HG03066 (cell line): ENCODE measurements at regions not wholly inside any gene's neighbourhood (a gene's known extent, or its start where the extent isn't known, plus 50 kb on each side); places are given as distances from the start of the nearest gene placed in this dataset.

Experiments
- ATAC-seq: cut with Tn5 transposase; IDR thresholded peaks from one replicate; pipeline ENCODE4 v1.9.1; 2021; ENCODE audit warnings: low read depth; ENCODE audit not compliant: unreplicated experiment

GRCh38 chr14:41409806-41410205 lies 196.9 kb upstream of the LRFN5 start:
- ATAC-seq: no peak

GRCh38 chr14:41404126-41404525 lies 202.6 kb upstream of the LRFN5 start:
- no peak for ATAC-seq

DNA sequence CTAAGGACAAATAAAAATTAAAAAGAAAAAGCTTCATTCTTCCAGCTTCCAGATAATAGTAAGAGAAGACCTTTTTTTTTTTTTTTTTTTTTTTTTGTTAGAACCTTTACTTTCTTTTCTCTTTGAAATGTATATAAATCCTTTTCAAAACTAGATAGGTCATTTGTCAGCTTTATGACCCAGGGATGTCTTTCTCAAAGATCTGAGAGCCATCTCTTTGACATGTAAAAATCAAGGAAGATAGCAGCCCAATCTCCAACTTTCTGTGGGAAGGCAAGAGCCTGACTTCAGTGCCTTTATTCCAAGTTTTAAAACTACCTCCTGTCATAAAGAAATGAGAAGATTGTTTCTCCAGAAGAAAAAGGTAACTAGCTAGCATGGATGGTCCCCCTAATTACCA lies 203.3 kb upstream of the LRFN5 start:
- ATAC-seq: no peak

- ATAC-seq: no peak
Measured at GRCh38 chr14:41397926-41398325, 208.8 kb upstream of the LRFN5 start.

DNA sequence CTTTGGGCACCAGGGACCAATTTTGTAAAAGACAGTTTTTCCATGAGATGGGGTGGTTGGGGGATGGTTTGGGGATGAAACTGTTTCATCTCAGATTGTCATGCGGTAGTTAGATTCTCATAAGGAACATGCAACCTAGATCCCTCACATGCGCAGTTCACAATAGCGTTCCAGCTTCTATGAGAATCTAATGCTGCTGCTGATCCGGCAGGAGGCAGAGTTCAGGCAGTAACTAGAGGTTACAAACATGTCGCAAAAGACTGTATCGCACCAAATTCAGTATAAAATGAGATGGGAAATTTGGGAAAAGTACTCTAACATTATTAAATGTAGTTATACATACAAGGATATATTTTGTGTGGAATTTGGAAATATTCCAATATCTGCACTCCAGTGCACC lies 213.2 kb upstream of the LRFN5 start:
- no peak for ATAC-seq

GRCh38 chr14:41392226-41392625 lies 214.4 kb upstream of the LRFN5 start:
- ATAC-seq: no peak

- no peak for ATAC-seq
Measured at GRCh38 chr14:41389355-41389754, 217.3 kb upstream of the LRFN5 start.

DNA sequence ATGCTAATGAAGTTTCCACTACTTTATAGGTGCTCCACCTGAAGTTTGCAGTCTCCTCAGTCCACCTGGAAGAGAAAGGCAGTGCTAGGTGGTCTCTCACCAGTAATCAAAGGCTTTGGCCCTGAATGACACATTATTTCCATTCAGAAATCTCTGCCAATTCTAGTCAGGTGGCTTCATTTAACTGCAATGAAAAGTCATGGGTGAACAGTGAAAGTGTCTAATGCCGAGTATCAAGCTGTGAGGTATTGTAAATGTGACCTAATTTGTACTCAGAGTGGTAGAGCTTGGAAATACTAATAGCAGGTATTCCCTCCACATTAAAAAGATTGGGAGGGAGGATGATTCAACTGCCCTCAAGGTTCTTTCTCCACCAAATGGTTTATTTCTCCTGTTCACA lies 220.9 kb upstream of the LRFN5 start:
- no peak for ATAC-seq

DNA sequence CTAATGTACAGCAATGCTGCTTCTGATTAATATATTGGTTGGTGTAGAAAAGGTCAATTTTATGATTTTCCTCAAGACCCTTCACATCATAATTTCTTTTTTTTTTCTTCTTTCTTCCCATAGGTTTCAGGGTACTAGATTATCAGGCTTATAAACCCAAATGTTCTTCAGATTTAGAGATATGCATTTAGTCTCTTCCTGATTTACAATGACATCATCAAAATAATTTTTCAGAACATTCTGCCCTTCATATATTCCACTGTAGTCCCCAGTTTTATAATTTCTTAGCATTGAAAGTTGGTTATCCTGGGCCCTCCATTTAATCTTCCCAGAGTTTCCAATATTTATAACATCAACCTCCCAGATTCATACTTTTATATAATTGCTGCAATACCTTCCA lies 226.7 kb upstream of the LRFN5 start:
- ATAC-seq: no peak

DNA sequence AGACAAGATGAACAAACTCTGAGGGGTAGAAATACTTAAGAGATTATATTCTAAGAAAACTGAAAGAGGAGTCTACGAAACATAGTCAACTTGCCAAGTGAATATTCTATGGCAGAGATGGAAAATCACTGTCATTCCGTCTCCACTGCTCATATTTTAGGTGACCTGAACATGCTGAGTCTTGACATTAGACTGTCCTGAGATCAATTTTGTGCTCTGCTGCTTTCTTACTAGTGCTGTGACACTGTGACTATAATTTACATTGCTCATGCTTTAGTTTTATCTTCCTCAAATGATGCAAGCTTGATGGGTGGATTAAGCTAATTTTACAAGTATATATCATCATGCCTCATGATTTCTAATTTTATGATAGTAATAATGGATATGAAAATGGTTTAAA lies 228.2 kb upstream of the LRFN5 start:
- no peak for ATAC-seq

GRCh38 chr14:41377932-41378331 lies 228.7 kb upstream of the LRFN5 start:
- ATAC-seq: no peak

- ATAC-seq: no peak
Measured at GRCh38 chr14:41374092-41374491, 232.6 kb upstream of the LRFN5 start.

DNA sequence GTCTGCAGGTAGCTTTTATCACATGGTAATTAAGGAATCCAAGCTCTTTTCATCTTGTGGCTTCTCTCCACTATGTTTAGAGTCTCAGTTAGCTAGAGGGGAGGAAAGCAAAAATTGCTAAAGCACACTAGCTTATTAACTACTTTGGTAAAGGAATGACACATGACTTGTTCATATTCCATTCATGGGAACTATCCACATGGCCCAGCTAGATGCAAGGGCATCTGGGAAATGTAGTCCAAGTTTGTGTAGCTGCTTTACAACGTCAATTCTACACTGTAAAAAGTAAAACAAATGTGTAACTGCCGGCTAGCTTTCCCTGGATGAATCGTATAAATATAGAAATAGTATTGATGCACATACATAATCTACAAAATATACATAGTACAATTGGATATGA lies 244.5 kb upstream of the LRFN5 start:
- no peak for ATAC-seq

DNA sequence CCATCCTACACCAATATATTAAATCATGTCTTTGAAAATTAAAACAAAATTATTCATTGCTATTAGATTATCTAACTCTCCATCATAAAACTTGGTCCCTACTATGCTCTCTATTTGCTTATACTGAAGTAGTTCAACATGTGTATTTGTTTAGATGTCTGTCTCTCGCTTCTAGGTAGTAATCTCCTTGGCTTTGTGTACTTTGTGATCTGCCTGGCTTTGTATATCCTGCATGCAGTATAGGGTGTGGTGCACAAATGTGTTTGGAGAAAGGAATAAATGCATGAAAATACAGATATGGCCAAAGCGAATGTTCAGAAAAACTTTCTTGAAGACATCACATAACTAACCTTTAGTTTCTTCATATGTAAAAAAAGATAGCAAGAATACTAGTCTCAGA lies 246.6 kb upstream of the LRFN5 start:
- ATAC-seq: no peak

- no peak for ATAC-seq
Measured at GRCh38 chr14:41355866-41356265, 250.8 kb upstream of the LRFN5 start.

- ATAC-seq: no peak
Measured at GRCh38 chr14:41350476-41350875, 256.2 kb upstream of the LRFN5 start.

GRCh38 chr14:41349289-41349910 lies 257.3 kb upstream of the LRFN5 start:
- ATAC-seq: no peak

DNA sequence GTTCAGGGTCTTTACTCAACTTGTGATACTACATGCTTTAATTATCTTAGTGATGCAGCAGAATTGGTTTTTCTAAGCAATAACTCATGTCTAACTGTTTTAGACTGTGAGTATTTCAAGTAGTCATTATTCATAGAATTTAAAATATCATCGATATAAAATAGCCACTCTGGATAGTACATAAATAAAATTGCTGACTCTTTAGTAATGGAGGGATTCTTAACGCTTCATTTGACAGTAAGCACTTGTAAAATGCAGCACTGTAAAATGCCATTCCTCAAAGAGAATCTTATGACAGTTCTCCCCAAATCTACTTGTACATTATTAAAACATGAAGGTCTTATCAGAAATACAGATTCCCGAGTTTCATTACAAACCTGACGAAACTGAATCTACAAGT lies 262.8 kb upstream of the LRFN5 start:
- no peak for ATAC-seq

GRCh38 chr14:41313196-41313595 lies 293.5 kb upstream of the LRFN5 start:
- ATAC-seq: no peak

DNA sequence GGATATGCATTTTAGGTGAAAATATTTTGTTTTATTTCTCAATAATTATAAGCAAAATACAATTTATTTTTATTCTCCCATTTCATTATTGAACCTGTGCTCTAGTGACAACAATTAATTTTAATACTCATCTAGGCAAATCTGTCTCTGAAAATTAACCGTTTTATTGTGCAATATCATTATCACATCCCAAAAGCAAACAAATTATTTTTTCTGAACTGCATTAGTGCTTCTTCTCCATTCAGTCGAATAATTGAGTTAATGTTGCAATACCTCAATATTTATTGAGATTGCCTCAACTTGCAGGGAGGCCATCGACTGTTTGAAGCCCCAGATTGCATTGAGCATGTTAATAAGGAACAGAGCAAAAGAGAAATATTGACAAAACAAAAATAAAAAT lies 303.2 kb upstream of the LRFN5 start:
- ATAC-seq: no peak

GRCh38 chr14:41302776-41303175 lies 303.9 kb upstream of the LRFN5 start:
- no peak for ATAC-seq

GRCh38 chr14:41299924-41300323 lies 306.8 kb upstream of the LRFN5 start:
- no peak for ATAC-seq

- no peak for ATAC-seq
Measured at GRCh38 chr14:41298328-41298690, 308.4 kb upstream of the LRFN5 start.
